ENCODE measurements at regions not wholly inside any gene's neighbourhood (a gene's known extent, or its start where the extent isn't known, plus 50 kb on each side); places are given as distances from the start of the nearest gene placed in this dataset.

- 63 to 67% methylated on average over 6 of the region's 6 CpGs for WGBS, 2 donors
- Histone ChIP-seq H3K4me1 (peaks cover 0 to 19% (median 5%) of the 10 kb centered on the region in 9 donors), H3K9me3 (peaks cover 0 to 3% (median 0%) of the 10 kb centered on the region in 11 donors), H3K4me3 (no peak overlapping the region), H3K27ac (no peak overlapping the region), H3K36me3 (no peaks in the 10 kb centered on the region), H3K27me3 (peaks cover 0 to 31% (median 6%) of the 10 kb centered on the region in 7 donors)
- DNase-seq (no peak), ATAC-seq (no peak)
- intact Hi-C loops (cut with DNase I) = no loop called here
- TF ChIP-seq CTCF (IDR thresholded peaks at IDR 0.05) = no peak
Measured at GRCh38 chr1:17935230-17935629, 172.4 kb upstream of the IGSF21 start.

- 74 to 85% methylated on average over 6 of the region's 6 CpGs for WGBS, 2 donors
- no peaks in the 10 kb centered on the region for H3K9me3 ChIP-seq
- DNase-seq (no peak), ATAC-seq (no peak)
- no peak overlapping the region for H3K27ac ChIP-seq
- no peak overlapping the region for H3K4me3 ChIP-seq
- TF ChIP-seq CTCF (IDR thresholded peaks at IDR 0.05) = no peak
- H3K27me3 ChIP-seq = peaks cover 0 to 32% (median 5%) of the 10 kb centered on the region in 7 donors
- no peaks in the 10 kb centered on the region for H3K36me3 ChIP-seq
- intact Hi-C loops (cut with DNase I) = no loop called here
- H3K4me1 ChIP-seq = no peaks in the 10 kb centered on the region
Measured at GRCh38 chr1:17941431-17942189, 166.0 kb upstream of the IGSF21 start.

- 55 to 63% methylated on average over 2 of the region's 2 CpGs for WGBS, 2 donors
Measured at GRCh38 chr1:17943506-17943905, 164.1 kb upstream of the IGSF21 start.

GRCh38 chr1:17944646-17945045 lies 163.0 kb upstream of the IGSF21 start:
- H3K36me3 ChIP-seq = no peaks in the 10 kb centered on the region
- no peaks in the 10 kb centered on the region for H3K9me3 ChIP-seq
- ATAC-seq (no peak), DNase-seq (no peak)
- no peak for TF ChIP-seq CTCF (IDR thresholded peaks at IDR 0.05)
- no peaks in the 10 kb centered on the region for H3K4me1 ChIP-seq
- H3K27me3 ChIP-seq = peaks cover 0 to 25% (median 4%) of the 10 kb centered on the region in 7 donors
- 62 to 68% methylated on average over 4 of the region's 4 CpGs for WGBS, 2 donors
- intact Hi-C loops (cut with DNase I) = no loop called here
- H3K4me3 ChIP-seq = no peak overlapping the region
- H3K27ac ChIP-seq = no peak overlapping the region

More at GRCh38 chr1:17943506-17943905, 164.1 kb upstream of the IGSF21 start:
- H3K4me1 ChIP-seq = no peaks in the 10 kb centered on the region
- H3K27me3 ChIP-seq = peaks cover 0 to 25% (median 4%) of the 10 kb centered on the region in 7 donors
- no peak for DNase-seq
- H3K27ac ChIP-seq = no peak overlapping the region
- no peak for TF ChIP-seq CTCF (IDR thresholded peaks at IDR 0.05)
- intact Hi-C loops (cut with DNase I) = no loop called here
- no peak overlapping the region for H3K4me3 ChIP-seq
- no peaks in the 10 kb centered on the region for H3K36me3 ChIP-seq
- no peak for ATAC-seq
- H3K9me3 ChIP-seq = no peaks in the 10 kb centered on the region
